ENCODE measurements at regions not wholly inside any gene's neighbourhood (a gene's known extent, or its start where the extent isn't known, plus 50 kb on each side); places are given as distances from the start of the nearest gene placed in this dataset.

DNA sequence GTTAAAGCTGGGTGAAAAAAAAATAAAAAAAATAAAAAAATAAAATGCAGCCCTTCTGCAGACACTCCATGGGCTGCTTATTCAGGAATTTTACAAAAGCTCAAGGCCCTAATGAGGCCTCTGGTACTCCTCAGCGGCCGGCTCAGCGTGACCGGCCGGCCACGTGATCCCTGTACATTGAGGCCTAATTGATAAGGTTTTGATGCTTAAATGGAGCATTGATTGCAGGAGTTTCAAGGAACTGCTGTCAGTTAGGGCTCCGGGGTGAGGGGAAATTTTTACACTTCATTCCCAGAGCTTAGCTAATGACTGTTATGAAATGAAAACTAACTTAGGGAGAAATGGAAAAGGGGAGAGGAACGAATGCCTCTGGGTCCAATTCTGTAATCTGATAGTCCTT is 368.8 kb upstream of the KIRREL3 start:
- TF ChIP-seq CTCF (conservative IDR thresholded peaks at IDR 0.05; ENCODE audit: low read length) (no peak), EZH2phosphoT487 (IDR thresholded peaks at IDR 0.05; ENCODE audit: borderline replicate concordance, low read depth, low read length) (no peak)
